Activated CD4-positive, alpha-beta T cell treated with anti-CD3 and anti-CD28 coated beads for 4 hours (primary cell): ENCODE measurements at regions not wholly inside any gene's neighbourhood (a gene's known extent, or its start where the extent isn't known, plus 50 kb on each side); places are given as distances from the start of the nearest gene placed in this dataset.

Experiments used
- DNase-seq, 2 donors: peaks; one replicate each; pipeline ENCODE4 v3.0.0-alpha.2; 2020

- DNase-seq: no peak
Observed at GRCh38 chr16:55179852-55180585, 144.0 kb upstream of the IRX6 start.

DNA sequence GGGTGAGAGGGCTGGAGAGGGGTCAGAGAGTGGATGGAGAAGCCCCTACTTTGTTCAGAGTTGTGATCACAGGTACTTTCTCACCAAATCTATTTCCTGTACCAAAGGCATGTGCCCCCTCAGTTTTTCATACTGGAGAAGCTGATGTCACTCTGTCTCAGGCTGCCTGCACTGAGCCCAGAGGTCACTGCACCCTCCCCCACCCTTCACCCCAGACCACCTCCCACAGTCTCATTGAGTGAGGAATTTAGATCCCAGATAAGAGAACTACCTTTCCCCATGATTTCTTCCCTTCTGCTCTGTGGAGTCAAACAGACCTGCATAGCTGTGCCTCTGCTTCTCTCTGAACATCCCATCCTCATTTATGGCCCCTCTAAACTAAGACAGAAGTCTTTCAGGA lies 140.0 kb upstream of the IRX6 start:
- DNase-seq: no peak

GRCh38 chr16:55184619-55185018 lies 139.4 kb upstream of the IRX6 start:
- DNase-seq: no peak

- DNase-seq: no peak
Observed at GRCh38 chr16:55189224-55189623, 134.8 kb upstream of the IRX6 start.

- DNase-seq: no peak
Observed at GRCh38 chr16:55189682-55190636, 134.0 kb upstream of the IRX6 start.

DNA sequence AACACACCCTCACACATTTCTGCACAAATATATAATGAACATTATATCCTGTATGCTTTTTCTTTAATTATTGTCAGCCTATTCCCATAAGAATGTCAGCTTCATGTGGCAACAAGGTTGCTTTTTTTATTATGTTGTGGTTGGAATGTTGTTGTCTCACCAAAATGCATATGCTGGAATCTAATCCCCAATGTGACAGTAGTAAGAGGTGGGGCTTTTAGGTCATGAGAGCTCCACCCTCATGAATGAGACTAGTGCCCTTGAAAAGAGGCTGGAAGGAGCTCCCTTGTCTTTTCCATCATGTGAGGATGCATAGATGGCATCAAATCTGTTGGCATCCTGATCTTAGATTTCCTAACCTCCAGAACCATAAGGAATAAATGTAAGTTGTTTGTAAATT lies 131.3 kb upstream of the IRX6 start:
- no peak for DNase-seq

- no peak for DNase-seq
Observed at GRCh38 chr16:55203570-55203969, 120.4 kb upstream of the IRX6 start.

GRCh38 chr16:55204069-55204468 lies 119.9 kb upstream of the IRX6 start:
- no peak for DNase-seq

DNA sequence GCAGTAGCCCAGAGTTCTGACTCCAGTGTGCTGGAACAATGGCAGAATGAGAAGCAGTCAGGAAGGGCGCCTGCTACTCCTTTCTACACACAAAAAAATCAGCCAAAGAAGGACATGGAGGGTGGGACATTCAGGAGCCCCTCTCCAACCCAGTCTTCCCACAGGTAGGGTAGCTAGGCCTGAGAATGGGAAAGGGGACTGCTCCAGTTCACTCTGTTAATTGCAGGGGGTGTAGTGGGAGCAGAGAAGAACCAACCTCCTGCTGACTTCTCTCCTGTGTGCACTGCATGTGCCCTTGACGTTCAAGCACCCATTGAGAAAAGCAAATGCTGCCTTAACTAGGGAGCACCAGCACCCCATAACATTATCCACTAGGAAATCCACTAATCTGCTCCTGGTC lies 119.1 kb upstream of the IRX6 start:
- no peak for DNase-seq

GRCh38 chr16:55207693-55208428 lies 116.1 kb upstream of the IRX6 start:
- DNase-seq: no peak

DNA sequence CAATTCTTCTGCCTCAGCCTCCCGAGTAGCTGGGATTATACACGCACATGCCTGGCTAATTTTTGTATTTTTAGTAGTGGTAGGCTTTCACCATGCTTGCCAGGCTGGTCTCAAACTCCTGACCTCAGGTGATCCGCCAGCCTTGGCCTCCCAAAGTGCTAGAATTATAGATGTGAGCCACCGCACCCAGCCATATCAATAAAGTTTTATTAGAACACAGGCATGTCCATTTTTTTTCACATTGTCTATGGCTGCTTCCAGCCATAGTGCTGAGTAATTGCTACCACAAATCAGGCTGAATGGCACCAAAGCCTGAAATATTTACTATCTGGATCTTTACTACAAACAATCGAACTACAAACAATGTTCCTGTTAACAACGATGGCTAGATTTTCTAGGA lies 114.4 kb upstream of the IRX6 start:
- DNase-seq: no peak

DNA sequence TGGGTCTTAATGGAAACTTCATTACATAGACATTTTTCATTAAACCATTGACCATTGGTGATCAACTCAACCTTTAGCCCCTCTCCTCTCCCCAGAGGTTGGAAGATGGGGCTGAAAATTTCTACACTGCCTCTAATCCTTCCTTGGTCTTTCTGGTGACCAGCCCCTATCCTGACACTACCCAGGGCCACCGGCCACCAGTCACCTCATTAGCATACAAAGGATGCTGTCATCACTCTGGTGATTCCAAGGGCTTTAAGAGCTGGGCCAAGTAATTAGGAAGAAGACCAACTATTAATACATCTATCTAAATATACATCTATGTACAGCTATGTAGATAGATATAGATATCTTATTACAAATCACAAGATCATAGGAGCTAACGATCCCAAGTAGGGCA lies 111.2 kb upstream of the IRX6 start:
- no peak for DNase-seq

DNA sequence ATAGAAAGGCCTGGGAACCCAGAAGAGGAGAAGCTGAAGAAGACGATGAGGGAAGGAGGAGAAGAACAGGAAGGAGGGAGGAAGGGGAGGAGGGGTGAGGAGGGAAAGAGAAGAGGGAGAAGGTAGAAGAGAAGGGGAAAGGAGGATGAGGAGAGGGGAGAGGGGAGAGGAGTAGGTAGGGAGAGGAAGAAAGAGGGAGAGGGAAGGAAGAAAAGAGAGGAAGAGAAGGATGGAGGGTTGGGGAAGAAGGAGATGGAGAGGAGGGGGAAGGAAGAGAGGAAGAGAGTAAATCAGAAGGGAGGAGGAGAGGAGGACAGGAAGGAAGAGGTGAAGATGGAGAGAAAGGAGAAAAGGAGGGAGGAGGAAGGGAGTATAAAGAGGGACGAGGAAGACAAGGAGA lies 109.6 kb upstream of the IRX6 start:
- no peak for DNase-seq

- no peak for DNase-seq
Observed at GRCh38 chr16:55214974-55215494, 109.0 kb upstream of the IRX6 start.

- DNase-seq: no peak
Observed at GRCh38 chr16:55217392-55217791, 106.6 kb upstream of the IRX6 start.

DNA sequence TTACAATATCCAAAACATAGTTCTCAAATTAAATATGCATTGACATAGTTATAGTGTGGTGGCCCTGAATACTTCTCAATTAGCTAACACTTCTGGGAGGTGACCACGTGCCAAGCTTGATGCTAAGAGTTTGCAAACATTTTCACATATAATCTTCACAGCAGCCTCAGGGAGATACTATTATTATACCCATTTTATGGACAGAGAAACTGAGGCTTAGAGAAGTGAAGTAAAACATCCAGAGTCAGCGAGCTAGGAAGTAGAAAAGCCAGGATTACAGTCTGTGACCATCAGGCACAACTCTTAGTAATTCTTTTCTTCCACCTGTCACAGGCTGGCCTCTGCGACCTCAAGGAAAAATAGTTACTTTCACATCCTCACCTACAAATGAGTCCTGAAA lies 102.2 kb upstream of the IRX6 start:
- no peak for DNase-seq

DNA sequence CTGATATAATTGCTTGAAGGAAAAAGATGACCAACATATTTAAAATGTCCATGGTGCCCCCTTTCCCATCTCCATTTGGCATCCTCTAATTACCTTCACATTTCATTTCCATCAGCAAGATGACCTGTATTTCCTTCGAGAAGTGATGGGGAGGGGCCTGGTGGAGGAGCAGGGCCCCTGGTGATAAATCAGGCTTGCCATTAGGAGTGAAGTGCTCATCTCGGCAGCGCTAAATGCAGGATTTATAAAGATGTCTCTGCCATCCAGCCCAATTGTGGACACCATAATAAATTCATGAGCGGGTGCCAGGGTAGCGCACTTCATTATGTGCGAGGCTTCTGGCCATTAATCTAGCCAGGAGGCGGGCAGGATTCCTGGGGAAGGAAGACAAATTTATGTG lies 101.5 kb upstream of the IRX6 start:
- DNase-seq: no peak

GRCh38 chr16:55225972-55226542 lies 97.9 kb upstream of the IRX6 start:
- DNase-seq: no peak

GRCh38 chr16:55232822-55233221 lies 91.2 kb upstream of the IRX6 start:
- no peak for DNase-seq

DNA sequence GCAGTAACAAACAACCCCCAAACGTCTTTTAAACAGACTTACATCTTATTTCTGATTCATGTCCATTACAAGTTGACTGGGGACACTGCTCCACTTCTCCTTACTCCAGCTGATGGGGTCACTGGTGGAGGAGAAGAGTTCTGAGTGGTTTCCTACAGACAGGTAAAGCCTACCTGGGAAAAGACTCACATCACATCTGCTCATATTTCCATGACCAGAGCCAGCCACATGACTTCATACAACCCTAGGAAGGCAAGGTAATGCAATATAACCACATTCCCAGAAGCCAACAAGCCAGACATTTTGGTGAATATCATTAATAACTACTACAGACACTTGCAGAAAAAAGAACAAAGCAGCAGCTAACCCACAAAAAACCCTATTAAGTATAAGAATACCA lies 90.5 kb upstream of the IRX6 start:
- DNase-seq: no peak

GRCh38 chr16:55236655-55237054 lies 87.3 kb upstream of the IRX6 start:
- no peak for DNase-seq

DNA sequence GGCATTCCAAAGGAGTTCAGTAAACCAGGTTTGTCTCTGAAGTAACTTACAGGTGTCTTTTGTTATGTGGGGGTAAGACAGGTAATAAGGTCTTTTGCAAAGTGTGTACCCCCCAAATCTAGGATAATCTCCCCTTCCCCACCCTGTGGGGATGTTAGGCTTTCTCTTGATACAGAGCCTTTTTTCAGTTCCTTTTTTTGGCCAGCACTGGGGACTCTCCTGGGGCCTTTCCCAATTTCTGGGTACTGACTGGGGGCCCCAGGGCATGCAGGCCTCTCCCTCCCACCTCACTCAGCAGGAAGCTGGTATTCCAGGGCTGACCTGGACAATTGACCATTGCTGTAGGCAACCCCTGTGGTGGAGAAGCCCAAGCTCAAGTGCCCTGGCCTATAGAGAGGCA lies 84.3 kb upstream of the IRX6 start:
- DNase-seq: no peak

DNA sequence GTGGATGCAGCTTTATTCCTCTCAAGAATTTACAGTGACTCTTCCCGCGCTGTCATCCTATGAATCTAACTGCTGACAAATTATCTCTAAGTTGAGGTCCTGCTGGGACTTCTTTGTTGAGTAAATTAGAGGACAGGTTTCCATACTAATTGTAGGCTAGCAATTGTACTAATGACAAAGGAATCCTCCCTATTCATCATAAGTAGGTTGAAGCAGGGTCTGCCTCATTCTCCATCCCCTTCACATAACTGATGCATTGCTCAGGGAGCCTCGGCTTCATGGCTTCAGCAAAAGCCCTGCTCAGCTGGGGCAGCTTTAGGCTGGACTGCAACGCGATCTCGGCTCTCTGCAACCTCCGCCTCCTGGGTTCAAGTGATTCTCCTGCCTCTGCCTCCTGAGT lies 83.1 kb upstream of the IRX6 start:
- no peak for DNase-seq
